HEK293 (cell line): ENCODE measurements at regions not wholly inside any gene's neighbourhood (a gene's known extent, or its start where the extent isn't known, plus 50 kb on each side); places are given as distances from the start of the nearest gene placed in this dataset.

Experiments
- CTCF ChIA-PET: fragments of 350-600 bp; formaldehyde crosslinking; extraction: SDS; loops from one replicate; lab custom pipeline; 2021; ENCODE audit warnings: antibody characterized with exemption; lab: Yijun Ruan, JAX
- POLR2A ChIA-PET: fragments of 300-600 bp; formaldehyde crosslinking; extraction: SDS; loops from one replicate; lab custom pipeline; 2020; ENCODE audit warnings: antibody characterized with exemption, inconsistent platforms; lab: Yijun Ruan, JAX
- H3K27ac ChIP-seq: fragments of 200-500 bp; sonication (Bioruptor generic); 2 replicates; pipeline ENCODE4 v1.5.1; 2014; ENCODE audit warnings: low read depth, low read length, control low read depth, inconsistent platforms; ENCODE audit errors: extremely low read depth
- H3K36me3 ChIP-seq, 2 experiments: fragments of 200-500 bp in 1 of 2; sonication (Bioruptor generic) in 1 of 2; 1 replicate in 1 of 2; 2 replicates in 1 of 2; pipeline ENCODE4 v1.5.1; 2014 to 2017; ENCODE audit warnings: inconsistent platforms in 2 of 2, low read length in 2 of 2; ENCODE audit not compliant: control insufficient read depth in 2 of 2, insufficient read depth in 1 of 2
- H3K4me1 ChIP-seq: fragments of 200-500 bp; sonication (Bioruptor generic); 2 replicates; pipeline ENCODE4 v1.5.1; 2014; ENCODE audit warnings: mild to moderate bottlenecking, low read length, inconsistent platforms; ENCODE audit not compliant: control insufficient read depth, insufficient read depth
- H3K4me3 ChIP-seq: 2 replicates; pipeline ENCODE4 v1.5.1; 2011; ENCODE audit warnings: low read depth, mild to moderate bottlenecking, control low read depth, low read length, moderate library complexity
- H3K9me3 ChIP-seq: fragments of 200-500 bp; sonication (Bioruptor generic); 2 replicates; pipeline ENCODE4 v1.5.1; 2014; ENCODE audit warnings: low read depth, low read length, inconsistent platforms; ENCODE audit not compliant: control insufficient read depth, insufficient read depth
- FEZF1 ChIP-seq: fragments of 450-650 bp; formaldehyde crosslinking; IDR thresholded peaks from 2 replicates; pipeline ENCODE4 v1.5.1; 2016; ENCODE audit warnings: missing biosample characterization, missing genetic modification characterization
- INSM2 ChIP-seq: fragments of 450-650 bp; formaldehyde crosslinking; IDR thresholded peaks from 2 replicates; pipeline ENCODE4 v1.5.1; 2016; ENCODE audit warnings: missing biosample characterization, missing genetic modification characterization
- KLF10 ChIP-seq: fragments of 450-650 bp; IDR thresholded peaks from 2 replicates; pipeline ENCODE4 v1.5.1; 2018; ENCODE audit warnings: missing biosample characterization, mild to moderate bottlenecking, missing genetic modification characterization
- SCRT1 ChIP-seq: fragments of 450-650 bp; formaldehyde crosslinking; IDR thresholded peaks from 2 replicates; pipeline ENCODE4 v1.5.1; 2016; ENCODE audit warnings: missing biosample characterization, missing genetic modification characterization, borderline replicate concordance
- SCRT2 ChIP-seq: fragments of 450-650 bp; formaldehyde crosslinking; IDR thresholded peaks from 2 replicates; pipeline ENCODE4 v1.5.1; 2016; ENCODE audit warnings: missing biosample characterization, missing genetic modification characterization
- WT1 ChIP-seq: fragments of 450-650 bp; formaldehyde crosslinking; IDR thresholded peaks from 2 replicates; pipeline ENCODE4 v1.5.1; 2016; ENCODE audit warnings: missing biosample characterization, missing genetic modification characterization
- ZBTB6 ChIP-seq: fragments of 450-650 bp; formaldehyde crosslinking; IDR thresholded peaks from 2 replicates; pipeline ENCODE4 v1.5.1; 2017; ENCODE audit warnings: missing biosample characterization, missing genetic modification characterization
- ZFHX2 ChIP-seq: fragments of 450-650 bp; formaldehyde crosslinking; conservative IDR thresholded peaks from 2 replicates; pipeline ENCODE4 v1.5.1; 2016; ENCODE audit warnings: missing biosample characterization, missing genetic modification characterization
- ZNF10 ChIP-seq: fragments of 450-650 bp; formaldehyde crosslinking; IDR thresholded peaks from 2 replicates; pipeline ENCODE4 v1.5.1; 2017; ENCODE audit warnings: missing biosample characterization, missing genetic modification characterization
- ZNF112 ChIP-seq: fragments of 450-650 bp; formaldehyde crosslinking; IDR thresholded peaks from 2 replicates; pipeline ENCODE4 v1.5.0; 2017; ENCODE audit warnings: missing biosample characterization, missing genetic modification characterization
- ZNF114 ChIP-seq: fragments of 450-650 bp; formaldehyde crosslinking; IDR thresholded peaks from 2 replicates; pipeline ENCODE4 v1.5.0; 2017; ENCODE audit warnings: missing biosample characterization, missing genetic modification characterization
- ZNF133 ChIP-seq: fragments of 450-650 bp; formaldehyde crosslinking; IDR thresholded peaks from 2 replicates; pipeline ENCODE4 v1.5.1; 2016; ENCODE audit warnings: missing biosample characterization, missing genetic modification characterization
- ZNF202 ChIP-seq: fragments of 450-650 bp; formaldehyde crosslinking; IDR thresholded peaks from 2 replicates; pipeline ENCODE4 v1.5.1; 2016; ENCODE audit warnings: missing biosample characterization, missing genetic modification characterization, borderline replicate concordance
- ZNF266 ChIP-seq: fragments of 450-650 bp; formaldehyde crosslinking; IDR thresholded peaks from 2 replicates; pipeline ENCODE4 v1.5.1; 2016; ENCODE audit warnings: missing biosample characterization, missing genetic modification characterization, low read depth
- ZNF292 ChIP-seq: fragments of 450-650 bp; formaldehyde crosslinking; IDR thresholded peaks from 2 replicates; pipeline ENCODE4 v1.5.1; 2016; ENCODE audit warnings: low read depth, missing biosample characterization, missing genetic modification characterization, borderline replicate concordance
- ZNF324 ChIP-seq: fragments of 450-650 bp; formaldehyde crosslinking; IDR thresholded peaks from 2 replicates; pipeline ENCODE4 v1.5.1; 2016; ENCODE audit warnings: missing biosample characterization, missing genetic modification characterization
- ZNF398 ChIP-seq: fragments of 450-650 bp; formaldehyde crosslinking; IDR thresholded peaks from 2 replicates; pipeline ENCODE4 v1.5.1; 2017; ENCODE audit warnings: missing biosample characterization, missing genetic modification characterization
- ZNF510 ChIP-seq: fragments of 450-650 bp; formaldehyde crosslinking; IDR thresholded peaks from 2 replicates; pipeline ENCODE4 v1.5.1; 2018; ENCODE audit warnings: mild to moderate bottlenecking, missing genetic modification characterization, missing biosample characterization; ENCODE audit not compliant: insufficient replicate concordance
- ZNF513 ChIP-seq: fragments of 450-650 bp; IDR thresholded peaks from 2 replicates; pipeline ENCODE4 v1.5.1; 2018; ENCODE audit warnings: missing biosample characterization, missing genetic modification characterization
- ZNF530 ChIP-seq: fragments of 450-650 bp; formaldehyde crosslinking; IDR thresholded peaks from 2 replicates; pipeline ENCODE4 v1.5.1; 2016; ENCODE audit warnings: low read depth, missing biosample characterization, missing genetic modification characterization
- ZNF544 ChIP-seq: fragments of 450-650 bp; formaldehyde crosslinking; IDR thresholded peaks from 2 replicates; pipeline ENCODE4 v1.5.0; 2017; ENCODE audit warnings: missing biosample characterization, missing genetic modification characterization
- ZNF549 ChIP-seq: fragments of 450-650 bp; IDR thresholded peaks from 2 replicates; pipeline ENCODE4 v1.5.1; 2018; ENCODE audit warnings: missing biosample characterization, missing genetic modification characterization, mild to moderate bottlenecking, inconsistent platforms, moderate library complexity
- ZNF561 ChIP-seq: fragments of 450-650 bp; IDR thresholded peaks from 2 replicates; pipeline ENCODE4 v1.5.1; 2018; ENCODE audit warnings: missing biosample characterization, missing genetic modification characterization, borderline replicate concordance
- ZNF571 ChIP-seq: fragments of 450-650 bp; formaldehyde crosslinking; IDR thresholded peaks from 2 replicates; pipeline ENCODE4 v1.5.0; 2017; ENCODE audit warnings: missing biosample characterization, missing genetic modification characterization
- ZNF580 ChIP-seq: fragments of 450-650 bp; formaldehyde crosslinking; IDR thresholded peaks from 2 replicates; pipeline ENCODE4 v1.5.1; 2016; ENCODE audit warnings: missing biosample characterization, missing genetic modification characterization
- ZNF776 ChIP-seq: fragments of 450-650 bp; formaldehyde crosslinking; IDR thresholded peaks from 2 replicates; pipeline ENCODE4 v1.5.0; 2017; ENCODE audit warnings: missing biosample characterization, missing genetic modification characterization, borderline replicate concordance

- Histone ChIP-seq H3K4me1 (0 out of 2 replicates have a peak, but pooled peaks cover 4% of the 10 kb centered on the region), H3K27ac (no peak overlapping the region), H3K36me3 (no peaks in the 10 kb centered on the region), H3K9me3 (no peaks in the 10 kb centered on the region), H3K4me3 (no peak overlapping the region)
- CTCF ChIA-PET: interaction anchor here (0.5 to 0.7 kb wide), 2 partner anchors 40 to 463 kb away, joined by 3 read pairs; no protein-coding TSS in a partner anchor
- TF ChIP-seq ZNF324 (tag by site-specific recombination): no peak
- peak; percentile 40 for TF ChIP-seq ZNF510 (tag by site-specific recombination)
- 0 out of 2 replicates have a peak, but pooled peaks have one; percentile 38 for TF ChIP-seq ZNF561 (tag by site-specific recombination)
- no peak for TF ChIP-seq FEZF1
- no peak for TF ChIP-seq ZNF266 (tag by site-specific recombination)
- TF ChIP-seq SCRT1 (tag by site-specific recombination): peak; percentile 90
- TF ChIP-seq ZNF776 (tag by site-specific recombination): 0 out of 2 replicates have a peak, but pooled peaks have one; percentile 23
- no peak for TF ChIP-seq ZNF571 (tag by site-specific recombination)
- no peak for TF ChIP-seq ZNF530
- no peak for TF ChIP-seq ZNF202 (tag by site-specific recombination)
- peak; percentile 78 for TF ChIP-seq ZNF544 (tag by site-specific recombination)
- TF ChIP-seq ZNF112 (tag by site-specific recombination): 0 out of 2 replicates have a peak, but pooled peaks have one; percentile 33
- TF ChIP-seq ZBTB6 (tag by site-specific recombination): no peak
- peak; percentile 43; the same call in 1 of the 2 replicates for TF ChIP-seq WT1 (tag by site-specific recombination)
- peak; percentile 96 for TF ChIP-seq SCRT2
- no peak for TF ChIP-seq KLF10 (tag by site-specific recombination)
- no peak for TF ChIP-seq ZNF513 (tag by site-specific recombination)
- POLR2A ChIA-PET: interaction anchor here (0.6 kb wide), 1 partner anchor 205 kb away, joined by 3 read pairs; no protein-coding TSS in a partner anchor
These were observed 206.8 kb downstream of the SKIDA1 start for GRCh38 chr10:21318540-21319167.

GRCh38 chr10:21317902-21318301 is 207.6 kb downstream of the SKIDA1 start:
- H3K4me3 ChIP-seq: no peak overlapping the region
- H3K36me3 ChIP-seq: no peaks in the 10 kb centered on the region
- H3K4me1 ChIP-seq: 0 out of 2 replicates have a peak, but pooled peaks cover 4% of the 10 kb centered on the region
- no peaks in the 10 kb centered on the region for H3K9me3 ChIP-seq
- CTCF ChIA-PET: interaction anchor here (0.6 kb wide), 1 partner anchor 172 kb away, joined by 3 read pairs; no protein-coding TSS in a partner anchor
- no peak for TF ChIP-seq ZNF114 (tag by site-specific recombination)
- no peak for TF ChIP-seq ZNF133
- no peak for TF ChIP-seq ZNF292 (tag by site-specific recombination)
- no peak for TF ChIP-seq ZNF549 (tag by site-specific recombination)
- TF ChIP-seq ZNF580 (tag by site-specific recombination): no peak
- no peak for TF ChIP-seq INSM2 (tag by site-specific recombination)
- TF ChIP-seq ZNF398 (tag by site-specific recombination): no peak
- no peak for TF ChIP-seq ZFHX2
- no peak for TF ChIP-seq ZNF10 (tag by site-specific recombination)
- no peak overlapping the region for H3K27ac ChIP-seq
- POLR2A ChIA-PET: interaction anchor here (0.7 kb wide), 1 partner anchor 12 kb away, joined by 3 read pairs; no protein-coding TSS in a partner anchor
